ENCODE measurements at regions not wholly inside any gene's neighbourhood (a gene's known extent, or its start where the extent isn't known, plus 50 kb on each side); places are given as distances from the start of the nearest gene placed in this dataset.
"Not testable (repeated sequence)": the region's sequence is repeated elsewhere in the genome, so short reads cannot be mapped to it uniquely, and the experiment has no call there.

- DNase-seq, result no peak
These were observed 163.9 kb upstream of the LCORL start for GRCh38 chr4:18185491-18185890.

DNA sequence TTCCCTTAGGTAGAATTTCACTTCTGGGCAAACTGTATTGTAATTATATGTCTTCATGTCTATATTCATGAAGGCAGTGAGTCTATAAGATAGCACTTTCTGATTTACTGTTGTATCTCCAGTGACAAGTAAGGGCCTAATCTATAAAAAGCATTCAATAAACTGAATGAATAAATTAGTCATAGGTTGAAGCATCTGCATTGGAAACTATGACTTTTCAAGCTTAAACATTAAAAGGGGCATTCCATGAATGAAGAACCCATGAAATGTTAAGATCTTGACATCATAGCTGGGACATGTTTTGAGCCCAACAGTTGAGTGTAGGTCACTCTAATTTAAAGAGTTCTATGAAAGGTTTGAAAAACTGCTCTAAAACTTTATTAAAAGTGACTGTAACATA lies 159.3 kb upstream of the LCORL start:
- no peak for DNase-seq

GRCh38 chr4:18180122-18180521 lies 158.6 kb upstream of the LCORL start:
- DNase-seq, result no peak

- no peak for DNase-seq
These were observed 150.3 kb upstream of the LCORL start for GRCh38 chr4:18171896-18172295.

DNA sequence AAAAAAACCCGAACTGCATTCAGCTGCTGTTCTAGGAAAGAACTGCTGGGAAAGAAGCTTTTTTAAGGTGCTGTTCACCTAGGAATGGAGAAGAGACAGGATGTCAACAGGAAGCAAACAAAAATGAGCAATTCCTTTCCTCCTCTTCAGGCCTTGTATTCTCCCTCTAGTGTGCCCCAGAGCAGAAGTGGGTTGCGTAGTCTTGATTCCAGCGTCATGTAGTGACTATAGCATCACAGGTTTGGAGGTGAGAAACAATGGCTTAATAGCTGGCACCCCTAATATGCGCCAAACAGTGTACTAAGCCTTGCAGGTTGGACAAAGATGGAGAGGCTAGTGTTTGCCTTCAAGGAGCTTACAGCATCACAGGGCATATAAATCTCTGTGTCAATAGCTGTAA lies 146.3 kb upstream of the LCORL start:
- no peak for DNase-seq

DNA sequence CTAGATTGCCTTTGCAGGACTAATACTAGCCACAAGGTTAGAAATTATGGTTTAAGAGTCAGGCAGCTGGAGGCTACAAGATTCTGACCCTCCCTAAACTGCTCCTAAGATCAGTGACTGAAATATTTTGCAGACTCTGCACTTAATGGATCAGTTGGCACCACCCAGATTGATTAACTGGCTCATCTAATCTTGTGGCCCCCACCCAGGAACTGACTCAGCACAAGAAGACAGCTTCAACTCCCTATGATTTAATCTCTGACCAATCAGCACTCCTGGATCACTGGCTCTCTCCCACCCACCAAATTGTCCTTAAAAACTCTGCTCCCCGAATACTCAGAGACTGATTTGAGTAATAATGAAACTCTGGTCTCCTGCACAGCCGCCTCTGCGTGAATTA lies 145.4 kb upstream of the LCORL start:
- DNase-seq, result no peak

DNA sequence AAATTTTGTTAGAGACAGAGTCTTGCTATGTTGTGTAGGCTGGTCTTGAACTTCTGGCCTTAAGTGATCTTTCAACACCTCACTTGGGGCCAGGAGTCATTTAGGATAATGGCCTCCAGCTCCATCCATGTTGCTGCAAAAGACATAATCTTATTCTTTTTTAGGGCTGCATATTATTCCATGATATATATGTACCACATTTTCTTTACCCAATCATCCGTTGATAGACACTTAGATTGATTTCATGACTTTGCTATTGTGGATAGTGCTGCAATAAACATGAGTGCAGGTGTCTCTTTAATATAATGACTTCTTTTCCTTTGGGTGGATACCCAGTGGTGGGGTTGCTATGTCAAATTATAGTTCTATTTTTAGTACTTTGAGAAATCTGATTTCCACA lies 140.9 kb upstream of the LCORL start:
- no peak for DNase-seq

DNA sequence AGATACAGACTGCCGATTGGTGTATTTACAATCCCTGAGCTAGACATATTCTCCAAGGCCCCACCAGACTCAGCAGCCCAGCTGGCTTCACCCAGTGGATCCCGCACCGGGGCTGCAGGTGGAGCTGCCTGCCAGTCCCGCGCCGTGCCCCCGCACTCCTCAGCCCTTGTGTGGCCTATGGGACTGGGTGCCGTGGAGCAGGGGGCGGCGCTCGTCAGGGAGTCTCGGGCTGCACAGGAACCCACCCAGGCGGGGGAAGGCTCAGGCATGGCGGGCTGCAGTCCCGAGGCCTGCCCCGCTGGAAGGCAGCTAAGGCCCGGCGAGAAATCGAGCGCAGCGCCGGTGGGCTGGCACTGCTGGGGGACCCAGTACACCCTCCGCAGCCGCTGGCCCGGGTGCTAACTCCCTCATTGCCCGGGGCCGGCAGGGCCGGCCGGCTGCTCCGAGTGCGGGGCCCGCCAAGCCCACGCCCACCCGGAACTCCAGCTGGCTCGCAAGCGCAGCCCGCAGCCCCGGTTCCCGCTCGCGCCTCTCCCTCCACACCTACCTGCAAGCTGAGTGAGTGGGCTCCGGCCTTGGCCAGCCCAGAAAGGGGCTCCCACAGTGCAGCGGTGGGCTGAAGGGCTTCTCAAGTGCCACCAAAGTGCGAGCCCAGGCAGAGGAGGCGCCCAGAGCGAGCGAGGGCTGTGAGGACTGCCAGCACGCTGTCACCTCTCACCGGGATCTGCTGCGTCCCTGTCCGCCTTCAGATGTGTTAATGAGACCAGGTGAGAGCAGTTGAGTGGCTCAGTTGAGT lies 137.8 kb upstream of the LCORL start:
- DNase-seq, result not testable (repeated sequence)

DNA sequence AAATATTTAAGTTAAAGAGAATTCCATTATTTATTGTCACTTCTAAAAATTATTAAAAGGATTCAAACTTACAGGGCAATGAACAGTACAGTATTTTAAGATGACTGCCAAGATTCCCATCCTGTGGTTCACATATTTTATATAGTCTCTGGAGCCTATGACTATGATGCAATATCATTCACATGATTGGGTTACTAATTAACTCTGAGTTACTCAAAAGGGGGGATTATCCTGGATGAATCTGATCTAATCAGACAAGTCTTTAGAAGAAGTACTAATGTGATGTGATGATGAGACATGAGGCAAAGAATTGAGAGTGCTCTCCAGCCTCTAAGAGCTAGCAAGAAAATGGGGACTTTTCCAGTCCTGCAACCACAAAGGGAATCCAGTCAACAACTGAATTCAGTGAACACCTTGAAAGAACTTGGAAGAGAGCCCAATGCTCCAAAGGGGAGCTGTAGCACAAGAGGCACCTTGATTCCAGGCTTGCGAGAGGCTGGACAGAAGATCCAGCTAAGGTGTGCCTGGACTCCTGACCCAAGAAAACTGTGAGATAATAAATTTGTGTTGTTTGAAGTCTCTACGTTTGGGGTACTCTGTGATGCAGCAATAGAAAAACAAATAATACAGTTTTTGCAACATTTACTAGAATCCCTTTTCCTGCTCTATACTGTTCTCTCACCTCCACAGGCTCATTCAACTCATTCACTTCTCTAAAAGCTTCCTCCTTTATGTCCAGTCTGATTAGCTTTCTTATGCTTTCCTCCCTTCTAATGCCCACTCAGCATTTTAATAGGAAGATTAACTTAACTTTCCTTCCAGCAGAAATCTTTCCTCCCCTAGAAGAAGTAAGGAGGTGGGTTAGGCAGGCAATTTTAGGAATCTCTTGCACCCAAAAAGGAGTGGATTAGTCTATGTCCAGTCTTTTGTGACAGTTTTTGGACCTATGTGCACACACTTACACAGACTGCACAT lies 133.8 kb upstream of the LCORL start:
- no peak for DNase-seq

DNA sequence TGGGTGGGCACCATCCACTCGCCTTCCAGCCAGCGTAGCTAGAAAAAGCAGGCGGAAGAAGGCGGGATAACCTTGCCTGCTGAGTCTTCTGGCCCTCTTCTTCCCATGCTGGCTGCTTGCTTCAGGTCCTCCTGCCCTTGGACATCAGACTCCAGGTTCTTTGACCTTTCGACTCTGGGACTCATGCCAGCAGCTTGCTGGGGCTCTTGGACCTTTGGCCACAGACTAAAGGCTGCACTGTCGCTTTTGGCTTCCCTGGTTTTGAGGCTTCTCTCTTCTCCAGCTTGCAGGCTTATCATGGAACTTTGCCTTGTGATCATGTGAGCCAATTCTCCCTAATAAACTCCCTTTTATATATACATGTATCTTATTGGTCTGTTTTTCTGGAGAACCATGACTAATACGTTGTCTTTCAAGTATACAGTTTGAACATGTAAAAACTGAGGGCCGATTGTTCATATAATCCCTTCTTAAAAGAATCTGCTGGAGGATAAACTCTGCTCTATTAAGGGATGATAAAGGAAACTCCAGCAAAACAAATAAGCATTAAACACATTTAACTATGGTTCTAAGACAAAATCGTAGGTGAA lies 116.6 kb upstream of the LCORL start:
- no peak for DNase-seq

GRCh38 chr4:18134111-18134510 lies 112.6 kb upstream of the LCORL start:
- no peak for DNase-seq

- DNase-seq, result no peak
These were observed 108.7 kb upstream of the LCORL start for GRCh38 chr4:18130256-18130655.

DNA sequence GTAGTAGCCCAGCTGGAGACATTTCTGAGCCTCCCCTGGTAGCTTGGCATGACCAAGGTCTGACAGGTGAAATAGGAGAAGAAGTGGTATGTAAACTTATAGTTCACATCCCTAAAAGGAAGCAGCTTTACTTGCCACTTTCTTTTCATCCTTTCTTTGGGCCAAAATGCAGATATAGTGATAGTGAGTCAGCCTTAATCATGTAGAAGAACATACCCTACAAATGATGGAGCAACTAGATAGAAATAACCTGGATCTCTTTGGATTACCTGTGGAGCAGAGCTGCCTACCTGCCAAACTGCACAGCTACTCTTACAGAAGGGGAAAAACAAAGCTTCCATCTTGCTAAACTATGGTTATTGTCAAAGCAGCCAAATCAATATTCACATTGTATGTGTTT lies 106.7 kb upstream of the LCORL start:
- no peak for DNase-seq

DNA sequence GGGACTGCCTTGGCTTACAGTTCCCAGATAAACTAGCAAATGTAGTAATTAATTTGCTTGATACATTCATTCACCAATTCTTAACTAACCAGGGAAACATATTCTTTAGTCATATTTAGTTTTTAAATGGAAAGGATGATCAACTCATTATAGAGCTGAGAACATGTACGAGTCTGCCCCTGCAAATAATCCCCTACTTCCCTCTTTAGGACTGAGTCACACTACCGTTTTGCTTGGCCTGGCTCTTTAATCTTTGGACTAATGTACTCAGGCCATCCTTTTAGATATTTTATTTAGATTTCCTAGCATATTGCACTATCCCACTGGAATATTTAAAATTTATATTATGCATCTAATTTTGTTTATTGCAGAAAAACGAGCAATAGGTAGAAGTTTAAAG lies 105.5 kb upstream of the LCORL start:
- DNase-seq, result no peak

- no peak for DNase-seq
These were observed 92.3 kb upstream of the LCORL start for GRCh38 chr4:18113710-18114331.

DNA sequence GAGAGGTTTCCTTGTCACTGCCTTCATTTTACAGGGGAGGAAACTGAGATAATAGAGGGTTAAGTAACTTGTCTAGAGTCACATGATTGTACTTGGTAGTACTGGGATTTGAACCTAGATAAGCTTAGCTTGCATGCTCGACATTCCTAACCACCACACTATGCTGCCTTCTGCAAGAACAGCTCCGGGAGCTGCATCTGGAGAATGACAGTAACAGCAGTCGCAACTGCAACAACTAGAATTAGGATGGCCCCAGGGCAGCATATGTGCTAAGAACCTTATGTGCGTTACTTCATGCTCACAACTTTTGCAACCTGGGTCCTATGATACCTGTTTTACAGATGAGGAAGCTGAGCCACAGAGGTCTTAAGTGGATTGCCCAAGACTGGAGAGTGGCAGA lies 89.5 kb upstream of the LCORL start:
- no peak for DNase-seq

GRCh38 chr4:18110099-18110498 lies 88.5 kb upstream of the LCORL start:
- DNase-seq, result no peak

DNA sequence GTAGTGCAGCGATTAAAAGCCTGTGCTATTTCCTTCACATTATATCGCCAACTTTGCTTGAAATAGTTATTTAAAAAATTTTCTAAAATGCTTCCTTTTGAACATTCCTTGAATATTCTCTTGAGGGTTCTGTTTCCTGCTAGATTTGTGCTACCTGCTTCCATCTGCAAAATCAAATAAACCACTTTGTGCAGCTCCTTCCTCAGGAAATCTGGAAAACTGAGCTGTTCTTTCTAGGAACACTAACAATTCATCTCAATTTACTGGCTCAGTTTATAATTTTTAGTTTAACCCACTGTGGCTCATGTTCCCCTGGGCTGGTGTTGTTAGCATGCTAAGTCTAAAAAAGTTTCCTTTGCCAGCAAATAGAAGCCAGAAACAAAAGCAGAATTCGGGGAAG lies 88.1 kb upstream of the LCORL start:
- DNase-seq, result no peak

DNA sequence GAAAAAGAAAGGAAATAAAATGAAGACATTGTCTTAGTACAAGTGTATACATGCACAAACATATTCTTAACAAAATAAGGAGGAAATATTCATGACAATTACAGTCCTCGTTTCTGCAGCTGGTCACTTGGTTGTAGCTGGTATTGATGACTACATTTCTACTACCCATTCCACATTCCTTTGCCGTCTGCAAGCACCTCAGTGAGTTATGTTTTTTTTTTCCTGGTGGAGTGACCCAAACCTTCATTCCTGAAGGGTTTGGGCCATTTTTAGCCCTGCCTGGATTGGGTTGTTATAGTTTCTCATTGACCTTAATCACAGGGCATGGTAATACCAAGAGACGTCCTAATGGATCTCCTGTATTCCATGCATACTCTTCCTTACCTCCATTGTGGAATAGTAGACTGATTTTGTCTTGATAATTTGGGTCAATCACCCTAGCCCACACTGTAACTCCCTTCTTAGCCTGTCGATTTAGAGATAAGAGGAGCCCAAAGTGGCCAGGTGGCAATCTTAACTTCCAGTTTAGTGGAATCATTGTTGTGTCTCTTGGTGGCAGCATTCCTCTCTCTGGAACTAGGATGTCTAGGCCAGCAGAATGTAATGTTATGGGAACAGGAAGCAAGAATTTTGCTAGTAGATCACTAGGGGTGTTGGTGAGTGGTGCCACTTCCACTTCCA lies 86.4 kb upstream of the LCORL start:
- not testable (repeated sequence) for DNase-seq

- no peak for DNase-seq
These were observed 85.1 kb upstream of the LCORL start for GRCh38 chr4:18106620-18107019.

DNA sequence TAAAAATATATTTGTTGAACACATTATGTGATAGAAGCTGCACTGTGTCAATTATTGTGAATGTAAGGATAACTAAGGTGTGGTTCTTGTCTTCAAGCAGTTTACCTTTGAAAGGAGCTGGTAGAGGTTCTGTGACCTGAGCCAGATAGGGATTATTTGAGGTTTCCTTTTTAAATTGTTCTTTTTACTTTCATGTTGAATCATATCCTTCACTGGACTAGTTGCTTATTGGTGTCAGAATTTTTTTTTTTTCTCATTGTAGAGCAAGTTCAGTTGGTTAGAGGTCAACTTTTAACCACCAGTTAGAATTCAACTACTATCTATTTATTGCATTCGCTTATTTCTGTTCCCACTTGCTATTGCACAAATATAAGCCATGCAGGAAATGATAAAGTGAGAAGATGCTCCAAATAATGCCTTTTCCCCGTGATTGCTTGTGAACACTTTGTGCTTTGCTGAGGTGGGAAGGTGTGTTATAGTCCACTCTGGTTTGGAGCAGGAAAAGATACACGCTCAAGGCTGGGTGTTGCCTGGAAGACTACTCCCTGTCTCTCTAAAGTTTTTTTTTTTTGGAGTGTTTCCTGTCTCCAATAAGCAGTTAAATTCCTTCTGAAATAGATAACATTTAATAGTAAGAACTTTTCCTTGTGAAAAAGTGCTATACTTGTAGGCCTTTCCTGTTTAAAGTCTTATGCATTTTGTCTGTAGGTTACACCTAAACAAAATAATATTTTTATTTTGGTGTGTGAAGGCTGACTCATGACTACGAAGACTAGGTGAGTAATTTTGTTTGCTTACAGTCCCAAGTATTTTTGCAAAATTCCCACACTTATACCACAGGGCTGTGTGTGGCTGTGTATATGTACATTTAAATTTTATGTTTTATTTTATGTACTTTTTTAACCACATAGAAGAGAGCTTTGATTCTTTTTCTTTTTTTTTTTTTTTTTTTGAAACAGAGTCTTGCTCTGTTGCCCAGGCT lies 83.8 kb upstream of the LCORL start:
- DNase-seq, result no peak

All from NCI-H187 (cell line).